KOPT-K1 (cell line): ENCODE measurements at regions not wholly inside any gene's neighbourhood (a gene's known extent, or its start where the extent isn't known, plus 50 kb on each side); places are given as distances from the start of the nearest gene placed in this dataset.
A peak's percentile ranks its signal among the peaks of the same experiment; 100 is the strongest.

ENCODE experiments used
- H3K27ac ChIP-seq: fragments of 200-600 bp; sonication (generic); 2 replicates; pipeline ENCODE4 v1.5.1; 2016; ENCODE audit warnings: antibody characterized with exemption, mild to moderate bottlenecking, low read depth, low read length; ENCODE audit not compliant: poor library complexity, severe bottlenecking
- H3K36me3 ChIP-seq: fragments of 200-600 bp; sonication (generic); 2 replicates; pipeline ENCODE4 v1.5.1; 2017; ENCODE audit warnings: antibody characterized with exemption, mild to moderate bottlenecking, low read length, moderate library complexity; ENCODE audit not compliant: insufficient read depth
- H3K9me3 ChIP-seq: fragments of 200-600 bp; sonication (generic); 2 replicates; pipeline ENCODE4 v1.5.1; 2017; ENCODE audit warnings: antibody characterized with exemption, low read length, mild to moderate bottlenecking; ENCODE audit not compliant: insufficient read depth, poor library complexity, severe bottlenecking

DNA sequence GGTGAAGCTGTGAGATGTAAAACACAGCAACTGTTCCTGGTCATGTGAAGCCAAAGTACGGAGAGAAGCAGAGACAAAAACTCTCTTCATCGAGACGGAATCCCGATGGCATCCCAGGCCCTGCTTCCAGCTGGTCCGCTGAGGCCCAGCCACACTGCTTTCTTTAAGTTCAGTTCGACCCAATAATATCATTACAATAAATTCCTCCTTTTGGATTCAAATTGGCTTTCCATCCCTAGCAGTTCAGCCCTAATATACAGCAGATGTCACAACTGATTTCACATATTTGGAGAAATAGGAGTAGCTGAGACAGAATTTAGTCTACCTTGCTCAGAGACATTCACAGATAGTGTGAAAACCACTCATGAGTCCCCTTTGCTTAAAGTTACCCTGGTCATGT lies 98.3 kb upstream of the SPRY1 start:
- Histone ChIP-seq H3K36me3 (no peaks in the 10 kb centered on the region), H3K9me3 (no peaks in the 10 kb centered on the region), H3K27ac (no peak overlapping the region)

DNA sequence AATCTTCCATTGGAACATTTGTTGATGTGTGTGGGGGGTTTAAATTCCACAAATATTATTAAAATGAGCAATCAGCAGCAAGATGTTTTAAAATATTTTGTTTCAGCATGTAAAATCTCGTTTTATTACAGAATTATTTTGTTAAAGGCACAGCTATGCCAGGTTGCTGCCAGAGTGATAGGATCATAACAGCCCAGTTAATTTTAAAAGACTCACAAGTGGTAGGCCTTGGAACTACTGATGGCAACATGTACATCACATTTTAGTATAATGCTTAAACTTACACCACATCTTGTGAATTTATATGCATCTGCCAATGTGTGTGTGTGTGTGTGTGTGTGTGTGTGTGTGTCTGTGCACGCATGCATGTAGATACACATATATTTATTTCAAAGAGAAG lies 97.8 kb upstream of the SPRY1 start:
- Histone ChIP-seq H3K27ac (peak overlapping the region; percentile 15), H3K36me3 (no peaks in the 10 kb centered on the region)

DNA sequence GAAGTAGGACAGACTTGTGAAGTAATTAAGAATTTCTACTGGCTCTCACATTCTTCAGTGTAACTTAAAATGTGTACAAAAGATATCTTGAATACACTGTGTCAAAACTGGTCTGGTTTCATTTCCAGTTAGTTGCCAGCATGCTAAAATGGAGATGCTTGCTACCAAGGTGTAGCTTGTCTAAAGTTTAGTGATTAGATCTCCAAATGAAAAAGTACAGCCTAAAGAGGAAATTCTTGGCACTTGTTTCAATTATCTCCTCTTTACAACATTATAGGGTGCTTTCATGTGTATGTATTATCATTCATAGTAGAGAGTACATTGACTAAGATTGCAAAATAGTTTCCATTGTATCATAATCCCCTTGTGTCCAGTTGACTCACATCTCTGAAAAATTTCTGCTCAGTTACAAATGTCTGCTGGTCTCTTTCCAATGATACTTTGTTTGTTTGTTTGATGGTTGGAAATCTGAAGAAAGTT lies 97.3 kb upstream of the SPRY1 start:
- Histone ChIP-seq H3K9me3 (no peaks in the 10 kb centered on the region), H3K36me3 (no peaks in the 10 kb centered on the region), H3K27ac (peak overlapping the region; percentile 15)

More for the DNA sequence above, 97.8 kb upstream of the SPRY1 start:
- no peaks in the 10 kb centered on the region for H3K9me3 ChIP-seq

DNA sequence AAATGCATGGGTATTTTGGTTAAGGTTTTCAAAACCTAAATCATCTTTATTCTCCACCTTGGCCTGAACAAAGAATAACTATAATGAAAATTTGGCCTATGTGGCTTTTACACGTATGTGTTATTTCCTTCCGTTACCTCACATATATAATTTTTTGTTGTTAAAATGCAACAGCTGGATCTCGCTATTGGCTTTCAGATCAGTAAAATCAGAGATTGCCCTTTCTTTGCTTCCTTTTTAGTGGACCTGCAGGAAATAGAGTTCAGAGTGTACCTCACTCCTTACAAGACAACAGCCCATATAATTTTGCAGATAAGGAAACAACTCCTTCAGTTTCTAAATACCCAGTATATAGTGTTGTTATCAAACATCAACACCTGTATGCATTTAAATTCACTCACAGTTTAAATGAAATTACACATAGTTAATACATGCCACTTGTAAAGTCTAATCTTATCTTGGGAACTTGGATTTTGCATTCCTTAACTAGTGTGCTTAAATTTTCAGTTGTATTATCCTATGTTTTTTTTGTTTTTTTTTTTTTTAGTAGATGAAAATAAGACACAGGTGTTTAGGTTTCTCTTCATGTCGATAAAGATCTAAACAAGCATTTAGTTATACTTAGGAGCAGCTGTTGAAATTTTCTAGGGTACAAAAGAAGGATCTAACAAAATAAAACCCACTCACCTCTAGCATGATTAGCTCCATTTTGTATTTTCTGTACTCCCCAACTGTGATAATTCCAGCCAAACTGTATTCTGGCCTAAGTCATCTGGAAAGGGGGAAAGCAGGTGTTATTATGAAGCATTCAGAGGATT lies 96.2 kb upstream of the SPRY1 start:
- H3K27ac ChIP-seq: peak overlapping the region; percentile 24
- H3K9me3 ChIP-seq: no peaks in the 10 kb centered on the region
- H3K36me3 ChIP-seq: no peaks in the 10 kb centered on the region

- Histone ChIP-seq H3K36me3 (no peaks in the 10 kb centered on the region), H3K27ac (peak overlapping the region; percentile 21), H3K9me3 (no peaks in the 10 kb centered on the region)
Measured at GRCh38 chr4:123301923-123302322, 94.7 kb upstream of the SPRY1 start.

GRCh38 chr4:123304151-123304964 lies 92.2 kb upstream of the SPRY1 start:
- H3K27ac ChIP-seq: peak overlapping the region; percentile 56
- H3K9me3 ChIP-seq: no peaks in the 10 kb centered on the region
- H3K36me3 ChIP-seq: no peaks in the 10 kb centered on the region

GRCh38 chr4:123305736-123306135 lies 90.9 kb upstream of the SPRY1 start:
- H3K9me3 ChIP-seq: no peaks in the 10 kb centered on the region
- H3K36me3 ChIP-seq: no peaks in the 10 kb centered on the region
- H3K27ac ChIP-seq: no peak overlapping the region

DNA sequence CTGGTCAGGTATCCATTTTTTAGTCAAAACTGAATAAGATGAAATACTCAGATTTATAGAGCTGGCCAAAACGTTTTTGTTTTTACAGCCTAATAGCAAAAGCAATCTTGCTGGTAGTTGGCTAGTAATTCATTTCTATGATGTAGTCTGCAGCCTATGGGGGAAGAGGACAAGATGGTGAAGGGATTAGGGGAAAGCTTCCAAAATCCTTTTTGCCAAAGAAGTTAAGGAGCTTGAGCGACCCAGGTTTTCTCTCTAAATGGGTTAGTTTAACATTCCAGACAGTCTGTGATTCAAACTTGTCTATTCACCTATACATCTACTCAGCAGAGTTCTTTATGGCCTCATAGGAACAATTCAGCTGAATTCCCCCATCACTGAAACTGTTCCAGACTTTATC lies 89.8 kb upstream of the SPRY1 start:
- no peak overlapping the region for H3K27ac ChIP-seq
- H3K9me3 ChIP-seq: no peaks in the 10 kb centered on the region
- no peaks in the 10 kb centered on the region for H3K36me3 ChIP-seq

- H3K9me3 ChIP-seq: no peaks in the 10 kb centered on the region
- H3K27ac ChIP-seq: no peak overlapping the region
- H3K36me3 ChIP-seq: no peaks in the 10 kb centered on the region
Measured at GRCh38 chr4:123308667-123309066, 87.9 kb upstream of the SPRY1 start.

- Histone ChIP-seq H3K9me3 (no peaks in the 10 kb centered on the region), H3K27ac (no peak overlapping the region), H3K36me3 (peaks cover 11% of the 10 kb centered on the region)
Measured at GRCh38 chr4:123312116-123312515, 84.5 kb upstream of the SPRY1 start.

DNA sequence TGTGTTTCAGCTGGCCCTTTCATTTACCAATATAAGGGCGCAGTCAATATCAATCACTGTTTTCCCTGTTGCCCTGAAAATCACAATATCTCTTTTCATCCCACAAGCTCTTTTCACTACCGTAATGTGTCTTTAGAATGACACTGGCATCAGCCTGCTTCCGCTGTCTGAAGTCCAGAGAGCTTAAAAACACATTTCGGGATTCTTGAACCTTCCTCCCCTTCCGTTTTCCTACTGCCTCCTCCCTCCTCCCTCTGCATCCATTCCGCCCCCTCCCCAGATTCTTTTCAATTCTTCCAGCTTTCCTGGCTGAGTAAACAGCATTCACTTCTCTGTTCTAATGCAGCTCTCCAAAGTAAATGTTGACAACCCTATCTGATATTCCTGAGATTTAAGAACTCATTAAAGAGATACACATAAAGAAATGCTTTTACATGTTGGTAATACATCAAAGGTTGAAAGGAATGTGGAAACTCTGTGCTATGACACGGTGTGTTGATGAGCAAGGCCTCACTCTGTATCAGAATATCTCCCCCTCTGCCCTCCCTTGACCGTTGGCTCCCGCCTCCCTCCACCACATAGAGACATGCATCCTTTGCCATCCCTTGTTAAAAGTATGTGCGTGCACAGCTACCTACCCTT lies 83.5 kb upstream of the SPRY1 start:
- Histone ChIP-seq H3K27ac (no peak overlapping the region), H3K9me3 (no peaks in the 10 kb centered on the region), H3K36me3 (peaks cover 11% of the 10 kb centered on the region)

DNA sequence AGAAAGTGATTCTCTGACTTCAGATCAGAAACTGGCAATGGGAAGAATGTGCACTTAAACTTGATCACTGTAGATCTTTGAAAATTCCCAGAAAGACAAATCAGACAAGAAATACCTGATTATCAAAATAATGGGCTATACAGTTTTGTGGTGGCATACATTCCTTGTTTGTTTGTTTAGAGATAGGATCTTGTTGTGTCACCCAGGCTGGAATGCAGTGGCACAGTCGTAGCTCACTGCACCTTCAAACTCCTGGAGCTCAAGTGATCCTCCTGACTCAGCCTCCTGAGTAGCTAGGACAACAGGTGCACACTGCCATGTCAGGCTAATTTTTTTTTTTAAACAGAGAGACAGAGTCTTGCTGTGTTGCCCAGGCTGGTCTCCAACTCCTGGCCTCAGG lies 81.0 kb upstream of the SPRY1 start:
- Histone ChIP-seq H3K9me3 (no peaks in the 10 kb centered on the region), H3K27ac (no peak overlapping the region), H3K36me3 (peaks cover 11% of the 10 kb centered on the region)

DNA sequence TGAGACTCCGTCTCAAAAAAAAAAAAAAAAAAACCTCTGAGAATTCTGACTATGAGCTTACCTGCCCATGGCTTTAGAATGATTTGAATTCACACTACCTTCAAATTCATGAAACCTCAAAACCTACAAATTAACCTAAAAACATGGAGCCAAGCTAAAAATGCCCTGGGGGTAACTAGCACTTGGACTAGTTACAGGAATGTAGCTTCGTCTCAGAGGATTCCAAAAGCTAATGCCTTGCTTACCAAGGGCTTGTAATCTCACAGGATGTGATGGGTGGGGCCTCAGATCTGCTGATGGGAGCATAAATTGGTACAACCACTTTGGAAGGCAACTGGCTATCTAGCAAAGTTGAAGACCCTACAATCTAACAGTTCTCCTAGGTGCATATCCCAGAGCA lies 79.4 kb upstream of the SPRY1 start:
- H3K9me3 ChIP-seq: peaks cover 11% of the 10 kb centered on the region
- H3K27ac ChIP-seq: no peak overlapping the region
- peaks cover 11% of the 10 kb centered on the region for H3K36me3 ChIP-seq

DNA sequence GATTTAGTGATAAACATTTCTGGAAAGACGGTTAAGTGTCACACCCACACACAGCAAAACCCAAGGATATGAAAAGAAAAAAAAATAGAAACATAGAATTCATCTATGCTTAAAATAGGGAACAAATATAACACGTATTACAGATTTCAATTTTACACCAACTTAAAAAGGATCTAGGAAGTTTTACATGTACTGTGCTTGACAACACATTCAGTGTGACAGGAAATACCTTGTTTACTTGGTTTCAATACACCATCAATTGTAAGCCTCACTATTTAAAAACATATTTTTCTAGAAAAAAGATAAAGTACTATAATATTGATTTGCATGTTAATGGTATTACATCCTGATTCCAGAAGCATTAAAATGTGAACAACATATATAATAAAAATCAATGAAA lies 77.0 kb upstream of the SPRY1 start:
- peaks cover 17% of the 10 kb centered on the region for H3K9me3 ChIP-seq
- no peak overlapping the region for H3K27ac ChIP-seq
- peaks cover 11% of the 10 kb centered on the region for H3K36me3 ChIP-seq

GRCh38 chr4:123323998-123324397 lies 72.6 kb upstream of the SPRY1 start:
- no peak overlapping the region for H3K27ac ChIP-seq
- peaks cover 17% of the 10 kb centered on the region for H3K9me3 ChIP-seq
- no peaks in the 10 kb centered on the region for H3K36me3 ChIP-seq
